ENCODE measurements at regions not wholly inside any gene's neighbourhood (a gene's known extent, or its start where the extent isn't known, plus 50 kb on each side); places are given as distances from the start of the nearest gene placed in this dataset.
"Not testable (repeated sequence)": the region's sequence is repeated elsewhere in the genome, so short reads cannot be mapped to it uniquely, and the experiment has no call there.

DNA sequence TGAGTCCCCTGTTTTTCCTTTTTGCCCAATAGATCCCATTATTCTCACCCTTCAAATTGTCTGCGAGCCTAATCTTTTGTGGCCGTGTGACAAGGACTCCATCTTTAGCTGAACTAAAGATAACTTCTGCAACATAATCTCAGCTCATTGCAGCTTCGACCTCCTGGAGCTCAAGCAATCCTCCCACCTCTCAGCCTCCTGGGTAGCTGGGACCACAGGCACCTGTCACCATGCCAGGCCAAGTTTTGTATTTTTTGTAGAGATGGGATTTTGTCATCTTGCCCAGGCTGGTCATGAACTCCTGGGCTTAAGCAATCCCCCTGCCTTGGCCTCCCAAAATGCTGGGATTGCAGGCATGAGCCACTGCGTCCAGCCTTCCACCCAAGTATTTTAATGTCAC lies 161.0 kb downstream of the GJA1 start:
- no peak for DNase-seq

DNA sequence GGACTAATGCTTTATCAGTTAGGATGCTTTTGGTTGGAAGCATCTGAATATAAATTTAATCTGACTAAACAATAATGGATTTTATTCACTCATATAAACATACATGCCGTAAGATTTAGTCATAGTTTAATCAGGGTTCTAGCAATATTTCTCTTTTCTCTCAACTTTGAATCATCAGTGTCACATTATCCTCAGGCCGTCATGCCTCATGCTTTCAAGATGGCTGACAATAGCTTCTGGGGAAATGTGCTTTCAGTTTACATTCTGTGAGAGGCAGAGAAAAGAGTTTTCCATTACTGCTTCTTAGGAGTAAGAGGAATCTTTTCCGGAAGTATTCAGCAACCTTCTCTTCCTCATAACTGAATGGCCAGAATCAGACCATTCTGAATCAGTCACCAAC lies 162.2 kb downstream of the GJA1 start:
- peak; percentile 91 for DNase-seq

- DNase-seq, result not testable (repeated sequence)
Measured at GRCh38 chr6:121599331-121599730, 163.9 kb downstream of the GJA1 start.

- DNase-seq, result no peak
Measured at GRCh38 chr6:121600389-121601168, 165.1 kb downstream of the GJA1 start.

DNA sequence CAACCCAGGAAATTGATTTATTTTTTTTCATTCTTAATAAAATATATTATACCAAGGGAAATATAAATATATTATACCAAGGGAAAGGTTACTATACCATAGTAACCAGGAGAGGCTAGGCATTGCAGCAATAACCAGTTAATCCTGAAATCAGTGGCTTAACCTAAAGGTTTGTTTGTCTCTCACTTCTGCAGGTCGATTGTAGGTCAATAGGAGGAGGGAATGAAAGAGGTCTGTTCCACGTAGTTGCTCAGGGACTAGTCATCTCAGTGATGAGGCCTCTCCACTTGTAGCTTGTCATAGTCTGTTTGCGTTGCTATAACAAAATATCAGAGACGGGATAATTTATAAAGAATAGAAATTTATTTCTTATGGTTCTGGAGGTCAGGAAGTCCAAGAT lies 168.0 kb downstream of the GJA1 start:
- DNase-seq, result no peak

DNA sequence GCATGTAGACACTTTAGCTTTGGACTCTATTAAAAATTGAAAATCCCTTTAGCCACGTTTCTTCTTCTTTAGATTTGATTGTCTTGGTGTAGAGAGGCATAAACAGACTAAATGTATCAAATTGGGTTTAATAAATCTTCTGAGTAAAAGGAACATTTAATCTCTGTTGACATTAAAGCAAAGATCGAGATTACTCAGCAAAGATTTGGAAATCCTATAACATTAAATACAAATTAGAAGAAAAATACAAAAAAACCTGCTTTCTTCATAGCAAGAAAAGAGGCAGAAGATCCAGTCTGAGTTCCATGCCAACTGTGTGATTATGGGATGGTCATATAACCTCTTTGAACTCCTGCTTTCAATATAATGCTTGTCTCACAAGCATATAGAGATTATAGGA lies 172.3 kb downstream of the GJA1 start:
- peak; percentile 39 for DNase-seq

GRCh38 chr6:121608270-121608669 lies 172.8 kb downstream of the GJA1 start:
- peak; percentile 73 for DNase-seq

GRCh38 chr6:121609281-121609680 lies 173.8 kb downstream of the GJA1 start:
- DNase-seq, result no peak

DNA sequence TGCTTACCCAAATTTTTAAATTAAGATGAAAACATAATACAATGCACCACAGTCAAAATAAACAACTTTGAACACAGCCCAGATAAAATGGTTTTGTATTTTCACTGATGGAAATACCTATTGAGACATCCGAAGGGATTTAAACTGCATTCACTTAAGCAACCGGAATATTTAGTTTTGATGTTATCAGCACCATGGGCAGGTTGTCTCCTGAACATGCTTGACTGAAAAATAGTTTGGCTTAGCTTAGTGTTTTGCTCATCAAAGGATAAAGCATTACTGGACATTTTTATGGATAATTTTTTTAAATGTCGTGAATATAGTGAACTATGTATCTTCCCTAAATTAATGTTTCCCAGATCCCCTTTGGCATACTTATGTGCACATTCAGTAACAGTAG lies 177.5 kb downstream of the GJA1 start:
- DNase-seq, result no peak

- DNase-seq, result peak; percentile 60
Measured at GRCh38 chr6:121614115-121614514, 178.7 kb downstream of the GJA1 start.

DNA sequence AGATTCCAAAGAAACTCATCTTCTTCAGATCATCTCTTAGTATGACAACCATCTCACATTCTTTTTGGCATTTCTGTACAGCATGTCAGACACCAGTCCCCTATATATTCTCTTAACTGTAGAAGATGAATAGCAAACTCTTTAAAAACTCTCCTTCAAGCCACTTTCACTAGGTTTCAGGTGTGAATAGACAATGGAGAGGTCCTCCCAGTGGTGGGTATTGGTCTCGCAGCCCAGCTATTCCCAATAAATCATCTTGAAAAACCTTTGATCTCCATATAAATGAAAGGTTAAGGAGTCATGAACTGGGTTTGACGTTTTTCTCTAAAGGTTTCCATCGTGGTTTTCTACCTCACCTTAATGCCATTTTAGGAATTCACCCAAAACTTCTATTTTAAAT lies 180.0 kb downstream of the GJA1 start:
- no peak for DNase-seq

- no peak for DNase-seq
Measured at GRCh38 chr6:121616406-121616805, 181.0 kb downstream of the GJA1 start.

- DNase-seq, result no peak
Measured at GRCh38 chr6:121617388-121617787, 181.9 kb downstream of the GJA1 start.

- DNase-seq, result no peak
Measured at GRCh38 chr6:121619013-121619412, 183.6 kb downstream of the GJA1 start.

GRCh38 chr6:121619987-121620740 lies 184.7 kb downstream of the GJA1 start:
- DNase-seq, result no peak

DNA sequence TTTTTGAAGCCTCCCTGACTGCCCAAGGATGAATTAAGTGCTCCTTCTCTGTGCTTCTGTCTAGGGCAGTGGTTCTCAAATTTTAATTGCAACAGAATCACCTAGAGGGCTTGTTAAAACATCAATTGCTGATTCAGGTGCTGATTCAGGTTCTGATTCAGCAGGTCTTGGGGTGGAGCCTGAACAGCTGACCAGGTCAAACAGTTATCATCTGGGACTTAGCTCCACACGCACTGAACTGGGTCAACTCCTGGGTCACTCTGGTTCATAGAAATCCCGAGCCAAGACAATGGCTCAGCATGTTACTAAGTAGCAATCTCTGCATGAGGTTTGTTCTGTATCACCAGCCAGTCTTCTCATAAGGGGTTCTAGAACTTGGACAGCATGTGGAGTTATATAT lies 192.3 kb downstream of the GJA1 start:
- DNase-seq, result no peak

GRCh38 chr6:121630716-121631115 lies 195.3 kb downstream of the GJA1 start:
- DNase-seq, result no peak

DNA sequence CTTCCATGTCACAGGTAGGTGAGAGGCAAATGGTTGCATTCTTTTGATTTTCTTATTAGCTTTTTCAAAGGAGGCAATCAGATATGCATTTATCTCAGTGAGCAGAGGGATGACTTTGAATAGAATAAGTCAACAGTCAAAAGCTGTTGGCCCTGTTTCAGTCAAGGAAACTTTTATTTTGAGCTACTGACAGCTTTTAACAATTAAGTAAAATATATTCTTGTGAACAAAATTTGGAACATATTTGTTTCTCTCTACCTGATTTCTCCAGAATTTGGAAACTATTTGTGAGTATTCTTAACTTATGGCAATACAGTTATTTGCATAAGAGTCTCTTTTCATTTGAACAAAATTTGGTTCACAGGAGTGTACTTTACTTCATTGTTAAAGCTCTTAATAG lies 196.3 kb downstream of the GJA1 start:
- DNase-seq, result not testable (repeated sequence)

GRCh38 chr6:121633309-121633708 lies 197.9 kb downstream of the GJA1 start:
- no peak for DNase-seq

DNA sequence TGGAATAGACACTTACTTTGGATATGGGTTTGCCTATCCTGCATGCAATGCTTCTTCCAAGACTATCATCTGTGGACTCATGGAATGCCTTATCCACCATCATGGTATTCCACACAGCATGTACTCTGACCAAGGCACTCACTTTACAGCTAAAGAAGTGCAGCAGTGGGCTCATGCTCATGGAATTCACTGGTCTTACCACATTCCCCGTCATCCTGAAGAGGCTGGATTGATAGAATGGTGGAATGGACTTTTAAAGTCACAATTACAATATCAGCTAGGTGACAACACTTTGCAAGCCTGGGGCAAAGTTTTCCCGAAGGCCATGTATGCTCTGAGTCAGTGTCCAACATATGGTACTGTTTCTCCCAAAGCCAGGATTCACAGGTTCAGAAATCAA lies 199.1 kb downstream of the GJA1 start:
- DNase-seq, result not testable (repeated sequence)

- no peak for DNase-seq
Measured at GRCh38 chr6:121635355-121635754, 199.9 kb downstream of the GJA1 start.

DNA sequence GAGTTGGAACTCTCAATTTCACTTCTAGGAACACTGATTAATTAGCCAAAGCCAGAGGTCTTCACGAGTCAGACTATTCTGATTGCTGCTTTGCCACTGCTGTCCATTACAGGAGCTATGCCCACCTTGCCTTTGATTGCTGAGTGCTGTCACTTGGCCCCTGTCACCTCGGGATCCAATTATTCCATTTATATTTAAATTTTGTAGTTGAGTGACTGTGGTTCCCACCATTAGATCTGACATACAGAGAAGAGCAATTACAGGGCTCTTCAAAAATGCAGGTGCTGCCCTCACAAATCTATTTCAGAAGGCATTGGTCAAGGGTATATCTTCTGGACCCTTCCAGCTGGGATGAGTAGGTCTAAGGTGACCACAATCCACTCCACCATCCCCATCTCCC lies 200.8 kb downstream of the GJA1 start:
- DNase-seq, result not testable (repeated sequence)

DNA sequence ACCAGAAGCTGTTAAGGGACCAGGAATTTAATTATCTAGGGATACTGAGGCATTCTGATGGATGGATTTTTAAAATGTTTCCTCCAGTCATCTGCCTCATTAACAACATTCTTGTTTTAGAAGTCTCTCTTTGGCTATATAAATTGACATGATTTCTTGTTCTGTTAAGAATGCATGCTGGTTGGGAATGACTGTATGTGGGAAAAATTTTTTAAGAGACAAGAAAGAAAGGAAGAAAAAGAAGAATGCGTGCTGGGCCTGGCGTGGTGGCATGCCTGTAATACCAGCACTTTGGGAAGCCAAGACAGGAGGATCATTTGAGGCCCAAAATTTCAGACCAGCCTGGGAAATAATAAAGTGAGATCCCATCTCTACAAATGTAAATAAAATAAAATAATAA lies 203.6 kb downstream of the GJA1 start:
- no peak for DNase-seq

- no peak for DNase-seq
Measured at GRCh38 chr6:121641158-121641557, 205.7 kb downstream of the GJA1 start.

Data from HCEC 1CT (cell line).